B cell (primary cell): ENCODE measurements at regions not wholly inside any gene's neighbourhood (a gene's known extent, or its start where the extent isn't known, plus 50 kb on each side); places are given as distances from the start of the nearest gene placed in this dataset.

Experiments
- ATAC-seq: fragments of 200-7000 bp; cut with Tn5 transposase; one replicate; pipeline ENCODE4 v1.10.0; 2021; ENCODE audit warnings: low read depth, mild to moderate bottlenecking, moderate number of reproducible peaks, moderate library complexity
- CTCF ChIA-PET: fragments of 350-600 bp; sonication (Branson Sonifier 250); formaldehyde crosslinking; loops from one replicate; lab custom pipeline; 2021; ENCODE audit warnings: antibody characterized with exemption, inconsistent platforms; lab: Charles Lee
- POLR2A ChIA-PET: fragments of 350-600 bp; sonication (Branson Sonifier 250); formaldehyde crosslinking; loops from one replicate; lab custom pipeline; 2021; ENCODE audit warnings: antibody characterized with exemption; lab: Charles Lee
- DNase-seq: peaks from one replicate; pipeline ENCODE4 v3.0.0; 2013
- H2AFZ ChIP-seq: 2 replicates; pipeline ENCODE4 v1.6.1; 2012; ENCODE audit warnings: mild to moderate bottlenecking, low read depth, low read length; ENCODE audit not compliant: insufficient read depth, poor library complexity, severe bottlenecking
- H3K27ac ChIP-seq, 2 donors: 1 replicate in 1 of 2; 2 replicates in 1 of 2; pipeline ENCODE4 v1.5.1; 2012 to 2013; ENCODE audit warnings: low read length in 2 of 2, mild to moderate bottlenecking in 2 of 2, moderate library complexity in 1 of 2
- H3K27me3 ChIP-seq, 4 experiments: fragments of 200-600 bp in 1 of 4; sonication (generic) in 1 of 4; replicated peaks in 1 of 4; 1 replicate in 2 of 4; 2 replicates in 2 of 4; pipeline versions ENCODE4 v1.6.1 to v1.7.0; 2013 to 2016; ENCODE audit warnings: low read length in 3 of 4, mild to moderate bottlenecking in 2 of 4, mixed read lengths in 1 of 4, moderate library complexity in 1 of 4; ENCODE audit not compliant: insufficient read depth in 4 of 4, control insufficient read depth in 3 of 4; ENCODE audit errors: control extremely low read depth in 1 of 4
- H3K36me3 ChIP-seq, 2 experiments: replicated peaks in 1 of 2; 1 replicate in 1 of 2; 2 replicates in 1 of 2; pipeline versions ENCODE4 v1.6.1 to v1.7.1; 2013; ENCODE audit warnings: low read length in 1 of 2; ENCODE audit not compliant: insufficient read depth in 2 of 2, control insufficient read depth in 1 of 2; ENCODE audit errors: control extremely low read depth in 1 of 2, extremely low read depth in 1 of 2
- H3K4me1 ChIP-seq, 2 donors: fragments of 200-600 bp in 1 of 2; sonication (generic) in 1 of 2; 1 replicate in 1 of 2; 2 replicates in 1 of 2; pipeline versions ENCODE4 v1.5.1 to v1.6.1; 2013 to 2017; ENCODE audit warnings: low read length in 2 of 2; ENCODE audit not compliant: control insufficient read depth in 2 of 2, insufficient read depth in 2 of 2
- H3K4me2 ChIP-seq: replicated peaks from 2 replicates; pipeline ENCODE3; 2012; ENCODE audit warnings: mild to moderate bottlenecking, low read depth, low read length; ENCODE audit not compliant: poor library complexity, severe bottlenecking
- H3K4me3 ChIP-seq, 5 experiments: fragments of 200-600 bp in 1 of 5; sonication (generic) in 1 of 5; 1 replicate in 3 of 5; 2 replicates in 2 of 5; pipeline versions ENCODE4 v1.5.1 to v1.7.0; 2011 to 2016; ENCODE audit warnings: low read length in 4 of 5, mild to moderate bottlenecking in 4 of 5, low read depth in 2 of 5, control low read depth in 1 of 5, moderate library complexity in 1 of 5; ENCODE audit not compliant: insufficient read depth in 1 of 5; ENCODE audit errors: control extremely low read depth in 1 of 5, extremely low read depth in 1 of 5
- H3K79me2 ChIP-seq: fragments of 200-600 bp; sonication (generic); one replicate; pipeline ENCODE4 v1.6.0; 2016; ENCODE audit warnings: low read length; ENCODE audit not compliant: control insufficient read depth, insufficient read depth
- H3K9ac ChIP-seq: fragments of 200-600 bp; sonication (generic); 2 replicates; pipeline ENCODE4 v1.6.1; 2017; ENCODE audit warnings: mild to moderate bottlenecking, low read length, moderate library complexity
- H3K9me3 ChIP-seq, 3 donors: one replicate each; pipeline versions ENCODE4 v1.6.1 to v1.7.1; 2013; ENCODE audit warnings: low read length in 2 of 3; ENCODE audit not compliant: control insufficient read depth in 2 of 3, insufficient read depth in 1 of 3; ENCODE audit errors: control extremely low read depth in 1 of 3
- H4K20me1 ChIP-seq: 2 replicates; pipeline ENCODE4 v1.6.0; 2012; ENCODE audit warnings: mild to moderate bottlenecking, low read length; ENCODE audit not compliant: insufficient read depth, control insufficient read depth, poor library complexity, severe bottlenecking
- H3K27ac Mint-ChIP-seq: one replicate; pipeline ENCODE4 v1.8.0; 2021; ENCODE audit warnings: mixed read lengths
- H3K27me3 Mint-ChIP-seq: one replicate; pipeline ENCODE4 v1.8.0; 2021; ENCODE audit warnings: mixed read lengths
- H3K4me1 Mint-ChIP-seq: one replicate; pipeline ENCODE4 v1.8.0; 2021; ENCODE audit warnings: mixed read lengths
- H3K4me3 Mint-ChIP-seq: one replicate; pipeline ENCODE4 v1.8.0; 2021; ENCODE audit warnings: mixed read lengths
- H3K9me3 Mint-ChIP-seq: one replicate; pipeline ENCODE4 v1.8.0; 2022; ENCODE audit warnings: mixed read lengths; ENCODE audit not compliant: insufficient read depth
- EZH2 ChIP-seq: IDR thresholded peaks from 2 replicates; pipeline ENCODE4 v1.6.1; 2012; ENCODE audit warnings: borderline replicate concordance, low read depth, mild to moderate bottlenecking, moderate library complexity, low read length; ENCODE audit not compliant: insufficient read depth, poor library complexity, severe bottlenecking
- WGBS: methylation state at CpG from one replicate; pipeline ENCODE4 v1.1.5; 2013; ENCODE audit warnings: missing lambda C conversion rate; ENCODE audit not compliant: insufficient coverage; 5-methylcytosine and 5-hydroxymethylcytosine counted together
- intact Hi-C: fragments of 100-400 bp; cut with micrococcal nuclease; formaldehyde crosslinking; loops from one replicate; pipeline ENCODE4 v1.10.0; 2022
- TF ChIP-seq, protein P1 (sequence below): fragments of 200-600 bp; IDR thresholded peaks from one replicate; pipeline ENCODE4 v1.8.0; 2022; ENCODE audit warnings: antibody characterized with exemption, mild to moderate bottlenecking

DNA sequence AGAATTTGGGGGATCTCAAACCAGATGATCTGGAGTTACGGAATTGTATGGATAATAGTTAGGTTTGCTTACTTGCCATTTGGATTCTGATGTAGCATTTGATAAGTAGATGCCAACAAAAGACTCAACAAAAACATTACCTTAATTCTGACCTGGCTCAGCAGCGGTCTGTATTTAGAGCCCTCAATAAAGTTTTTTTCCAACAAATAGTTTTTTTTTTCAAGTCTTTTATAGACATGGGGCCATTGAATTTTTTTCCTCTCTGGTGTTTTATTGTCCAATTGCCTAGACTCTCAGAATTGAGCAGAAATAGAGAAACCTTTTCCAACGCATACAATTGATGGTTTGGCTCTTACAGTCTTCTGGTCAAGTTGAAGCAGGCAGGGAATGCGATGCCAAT is 192.8 kb upstream of the GAS1 start:
- H3K79me2 ChIP-seq, result no peaks in the 10 kb centered on the region
- intact Hi-C loops, result no loop called here
- Mint-ChIP-seq H3K9me3 (no peaks in the 10 kb centered on the region), H3K27me3 (no peaks in the 10 kb centered on the region), H3K4me1 (no peaks in the 10 kb centered on the region), H3K27ac (no peak overlapping the region), H3K4me3 (no peak overlapping the region)
- H3K36me3 ChIP-seq, result no peaks in the 10 kb centered on the region
- TF ChIP-seq, protein P1, sequence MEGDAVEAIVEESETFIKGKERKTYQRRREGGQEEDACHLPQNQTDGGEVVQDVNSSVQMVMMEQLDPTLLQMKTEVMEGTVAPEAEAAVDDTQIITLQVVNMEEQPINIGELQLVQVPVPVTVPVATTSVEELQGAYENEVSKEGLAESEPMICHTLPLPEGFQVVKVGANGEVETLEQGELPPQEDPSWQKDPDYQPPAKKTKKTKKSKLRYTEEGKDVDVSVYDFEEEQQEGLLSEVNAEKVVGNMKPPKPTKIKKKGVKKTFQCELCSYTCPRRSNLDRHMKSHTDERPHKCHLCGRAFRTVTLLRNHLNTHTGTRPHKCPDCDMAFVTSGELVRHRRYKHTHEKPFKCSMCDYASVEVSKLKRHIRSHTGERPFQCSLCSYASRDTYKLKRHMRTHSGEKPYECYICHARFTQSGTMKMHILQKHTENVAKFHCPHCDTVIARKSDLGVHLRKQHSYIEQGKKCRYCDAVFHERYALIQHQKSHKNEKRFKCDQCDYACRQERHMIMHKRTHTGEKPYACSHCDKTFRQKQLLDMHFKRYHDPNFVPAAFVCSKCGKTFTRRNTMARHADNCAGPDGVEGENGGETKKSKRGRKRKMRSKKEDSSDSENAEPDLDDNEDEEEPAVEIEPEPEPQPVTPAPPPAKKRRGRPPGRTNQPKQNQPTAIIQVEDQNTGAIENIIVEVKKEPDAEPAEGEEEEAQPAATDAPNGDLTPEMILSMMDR, result no peak
- TF ChIP-seq EZH2, result no peak
- CTCF ChIA-PET, result no interaction called here
- POLR2A ChIA-PET, result no interaction called here
- H3K27ac ChIP-seq, result no peak overlapping the region
- no peaks in the 10 kb centered on the region for H4K20me1 ChIP-seq
- H3K4me1 ChIP-seq, result no peaks in the 10 kb centered on the region
- DNase-seq (no peak), ATAC-seq (no peak)
- no peak overlapping the region for H3K4me2 ChIP-seq
- H3K9me3 ChIP-seq, result no peaks in the 10 kb centered on the region
- no peak overlapping the region for H3K4me3 ChIP-seq
- no peak overlapping the region for H2AFZ ChIP-seq
- 100% methylated on average over 2 of the region's 4 CpGs for WGBS
- no peaks in the 10 kb centered on the region for H3K27me3 ChIP-seq
- H3K9ac ChIP-seq, result no peak overlapping the region

DNA sequence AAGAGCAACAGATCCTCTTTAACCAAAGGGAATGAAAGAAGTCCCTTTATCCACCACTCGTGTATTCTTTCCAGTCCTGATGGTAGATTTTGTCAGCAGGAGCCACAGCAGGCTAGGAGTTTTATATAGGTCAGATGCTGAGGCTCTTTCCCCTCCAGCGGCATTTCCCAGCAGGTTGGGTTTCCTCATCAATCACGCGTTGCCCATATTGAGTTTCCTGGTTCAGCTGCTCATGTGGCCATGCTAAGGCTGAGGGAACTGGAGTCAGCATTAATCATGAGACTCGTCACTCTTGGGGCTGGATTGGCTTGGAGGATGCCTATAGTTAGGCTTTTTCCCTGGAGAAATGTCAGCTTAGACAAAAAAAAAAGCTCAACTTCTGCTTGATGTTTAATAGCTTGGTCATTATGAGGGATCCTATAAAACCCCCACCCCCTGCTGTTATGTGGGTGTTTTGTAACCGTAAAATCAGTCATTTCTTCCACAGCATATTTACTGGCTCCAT is 193.4 kb upstream of the GAS1 start:
- TF ChIP-seq, protein P1, result no peak
- no peak for TF ChIP-seq EZH2
- Histone ChIP-seq H3K4me1 (no peaks in the 10 kb centered on the region), H3K36me3 (no peaks in the 10 kb centered on the region), H3K27ac (no peak overlapping the region), H3K27me3 (no peaks in the 10 kb centered on the region), H3K9ac (no peak overlapping the region), H3K4me2 (no peak overlapping the region), H2AFZ (no peak overlapping the region), H3K9me3 (no peaks in the 10 kb centered on the region), H3K79me2 (no peaks in the 10 kb centered on the region), H4K20me1 (no peaks in the 10 kb centered on the region), H3K4me3 (no peak overlapping the region)
- no peak for ATAC-seq
- no peaks in the 10 kb centered on the region for H3K9me3 Mint-ChIP-seq
- POLR2A ChIA-PET, result no interaction called here
- no peak overlapping the region for H3K4me3 Mint-ChIP-seq
- CTCF ChIA-PET, result no interaction called here
- 100% methylated on average over 3 of the region's 6 CpGs for WGBS
- H3K4me1 Mint-ChIP-seq, result no peaks in the 10 kb centered on the region
- no peak overlapping the region for H3K27ac Mint-ChIP-seq
- no peak for DNase-seq
- peaks cover 3% of the 10 kb centered on the region for H3K27me3 Mint-ChIP-seq
- intact Hi-C loops, result no loop called here
